ENCODE measurements at regions not wholly inside any gene's neighbourhood (a gene's known extent, or its start where the extent isn't known, plus 50 kb on each side); places are given as distances from the start of the nearest gene placed in this dataset.

- no peak for TF ChIP-seq POLR2AphosphoS5 (IDR thresholded peaks at IDR 0.05; ENCODE audit: low read depth, low read length)
- TF ChIP-seq FOXP2 (optimal IDR thresholded peaks at IDR 0.05; ENCODE audit: borderline replicate concordance, extremely low read depth, extremely low read length, insufficient read depth): no peak
- TF ChIP-seq TAF1 (IDR thresholded peaks at IDR 0.05; ENCODE audit: borderline replicate concordance, insufficient read depth, low read length): no peak
- TF ChIP-seq SIN3A (IDR thresholded peaks at IDR 0.05; ENCODE audit: borderline replicate concordance, insufficient read depth, low read length): no peak
Measured at GRCh38 chr11:95605271-95605940, 184.2 kb downstream of the FAM76B start.
